Stimulated activated CD4-positive, alpha-beta T cell treated with anti-CD3 and anti-CD28 coated beads, Interleukin-12 subunit alpha, Interleukin-12 subunit beta, amount 100 ng/mL, for 24 hours (primary cell): ENCODE measurements at regions not wholly inside any gene's neighbourhood (a gene's known extent, or its start where the extent isn't known, plus 50 kb on each side); places are given as distances from the start of the nearest gene placed in this dataset.

Experiments
- DNase-seq, 2 experiments: peaks; one replicate each; pipeline ENCODE4 v3.0.0-alpha.2; 2020; ENCODE audit warnings: low read depth in 2 of 2

GRCh38 chr6:166010136-166010960, 157.3 kb downstream of the TBXT start:
- DNase-seq, result no peak

- DNase-seq, result no peak
Observed at GRCh38 chr6:166009385-166010031, 158.1 kb downstream of the TBXT start.

GRCh38 chr6:166008441-166009369, 158.9 kb downstream of the TBXT start:
- no peak for DNase-seq

- DNase-seq, result no peak
Observed at GRCh38 chr6:166007349-166008263, 160.0 kb downstream of the TBXT start.

GRCh38 chr6:166006900-166007301, 160.8 kb downstream of the TBXT start:
- no peak for DNase-seq

- DNase-seq, result no peak
Observed at GRCh38 chr6:166005944-166006899, 161.4 kb downstream of the TBXT start.

- no peak for DNase-seq
Observed at GRCh38 chr6:166005401-166005943, 162.2 kb downstream of the TBXT start.

- DNase-seq, result no peak
Observed at GRCh38 chr6:166004876-166005275, 162.8 kb downstream of the TBXT start.

- no peak for DNase-seq
Observed at GRCh38 chr6:166004471-166004870, 163.2 kb downstream of the TBXT start.

- no peak for DNase-seq
Observed at GRCh38 chr6:166003569-166003968, 164.1 kb downstream of the TBXT start.

GRCh38 chr6:166001359-166001758, 166.3 kb downstream of the TBXT start:
- no peak for DNase-seq

GRCh38 chr6:165999279-165999678, 168.4 kb downstream of the TBXT start:
- DNase-seq, result no peak

GRCh38 chr6:165998072-165998471, 169.6 kb downstream of the TBXT start:
- no peak for DNase-seq

GRCh38 chr6:165991341-165991740, 176.3 kb downstream of the TBXT start:
- no peak for DNase-seq

- no peak for DNase-seq
Observed at GRCh38 chr6:165990216-165990615, 177.4 kb downstream of the TBXT start.

- DNase-seq, result no peak
Observed at GRCh38 chr6:165988757-165989456, 178.7 kb downstream of the TBXT start.

- no peak for DNase-seq
Observed at GRCh38 chr6:165988302-165988756, 179.3 kb downstream of the TBXT start.

- no peak for DNase-seq
Observed at GRCh38 chr6:165987483-165988301, 180.0 kb downstream of the TBXT start.
